ENCODE measurements at regions not wholly inside any gene's neighbourhood (a gene's known extent, or its start where the extent isn't known, plus 50 kb on each side); places are given as distances from the start of the nearest gene placed in this dataset.

- H3K4me3 ChIP-seq: no peak overlapping the region
- 33% methylated on average over 10 of the region's 10 CpGs for WGBS (ENCODE audit: low lambda C conversion rate, missing lambda C conversion rate)
- DNase-seq (ENCODE audit: low spot score): peak; percentile 20
- no peak overlapping the region for H2AFZ ChIP-seq
- H3K36me3 ChIP-seq (replicated peaks; ENCODE audit: insufficient read depth, low read depth): no peaks in the 10 kb centered on the region
- H3K27ac ChIP-seq: no peak overlapping the region
- H3K27me3 ChIP-seq: peaks cover 7% of the 10 kb centered on the region
- no peak overlapping the region for H3K4me2 ChIP-seq
- TF ChIP-seq EZH2phosphoT487 (IDR thresholded peaks at IDR 0.05; ENCODE audit: low read depth, severe bottlenecking, unreplicated experiment): no peak
- no peak for TF ChIP-seq EZH2 (IDR thresholded peaks at IDR 0.05; ENCODE audit: borderline replicate concordance)
- TF ChIP-seq, protein P1, sequence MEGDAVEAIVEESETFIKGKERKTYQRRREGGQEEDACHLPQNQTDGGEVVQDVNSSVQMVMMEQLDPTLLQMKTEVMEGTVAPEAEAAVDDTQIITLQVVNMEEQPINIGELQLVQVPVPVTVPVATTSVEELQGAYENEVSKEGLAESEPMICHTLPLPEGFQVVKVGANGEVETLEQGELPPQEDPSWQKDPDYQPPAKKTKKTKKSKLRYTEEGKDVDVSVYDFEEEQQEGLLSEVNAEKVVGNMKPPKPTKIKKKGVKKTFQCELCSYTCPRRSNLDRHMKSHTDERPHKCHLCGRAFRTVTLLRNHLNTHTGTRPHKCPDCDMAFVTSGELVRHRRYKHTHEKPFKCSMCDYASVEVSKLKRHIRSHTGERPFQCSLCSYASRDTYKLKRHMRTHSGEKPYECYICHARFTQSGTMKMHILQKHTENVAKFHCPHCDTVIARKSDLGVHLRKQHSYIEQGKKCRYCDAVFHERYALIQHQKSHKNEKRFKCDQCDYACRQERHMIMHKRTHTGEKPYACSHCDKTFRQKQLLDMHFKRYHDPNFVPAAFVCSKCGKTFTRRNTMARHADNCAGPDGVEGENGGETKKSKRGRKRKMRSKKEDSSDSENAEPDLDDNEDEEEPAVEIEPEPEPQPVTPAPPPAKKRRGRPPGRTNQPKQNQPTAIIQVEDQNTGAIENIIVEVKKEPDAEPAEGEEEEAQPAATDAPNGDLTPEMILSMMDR (IDR thresholded peaks at IDR 0.05; ENCODE audit: poor library complexity): peak; percentile 9
- no peaks in the 10 kb centered on the region for H3K79me2 ChIP-seq
- no peaks in the 10 kb centered on the region for H4K20me1 ChIP-seq (ENCODE audit: insufficient read depth, poor library complexity, severe bottlenecking)
- no peaks in the 10 kb centered on the region for H3K9me3 ChIP-seq (ENCODE audit: low read depth)
- H3K9me2 ChIP-seq (replicated peaks; ENCODE audit: insufficient read depth): no peaks in the 10 kb centered on the region
- H3K4me1 ChIP-seq (ENCODE audit: insufficient read depth): no peaks in the 10 kb centered on the region
These were observed 234.4 kb upstream of the FOXD3 start for GRCh38 chr1:63087966-63088365.

- TF ChIP-seq EZH2phosphoT487 (IDR thresholded peaks at IDR 0.05; ENCODE audit: low read depth, severe bottlenecking, unreplicated experiment): no peak
- TF ChIP-seq, protein P1 (IDR thresholded peaks at IDR 0.05; ENCODE audit: poor library complexity): no peak
- TF ChIP-seq EZH2 (IDR thresholded peaks at IDR 0.05; ENCODE audit: borderline replicate concordance): no peak
- no peaks in the 10 kb centered on the region for H3K79me2 ChIP-seq
- no peaks in the 10 kb centered on the region for H3K9me3 ChIP-seq (ENCODE audit: low read depth)
- peaks cover 2% of the 10 kb centered on the region for H3K27me3 ChIP-seq
- WGBS (ENCODE audit: low lambda C conversion rate, missing lambda C conversion rate): 43% methylated on average over 2 of the region's 2 CpGs
- H3K27ac ChIP-seq: no peak overlapping the region
- no peak overlapping the region for H3K4me2 ChIP-seq
- no peak overlapping the region for H3K4me3 ChIP-seq
- H4K20me1 ChIP-seq (ENCODE audit: insufficient read depth, poor library complexity, severe bottlenecking): no peaks in the 10 kb centered on the region
- no peaks in the 10 kb centered on the region for H3K9me2 ChIP-seq (replicated peaks; ENCODE audit: insufficient read depth)
- H2AFZ ChIP-seq: no peak overlapping the region
- DNase-seq (ENCODE audit: low spot score): no peak
- H3K4me1 ChIP-seq (ENCODE audit: insufficient read depth): no peaks in the 10 kb centered on the region
- H3K36me3 ChIP-seq (replicated peaks; ENCODE audit: insufficient read depth, low read depth): no peaks in the 10 kb centered on the region
These were observed 223.2 kb upstream of the FOXD3 start for GRCh38 chr1:63099188-63099587.

DNA sequence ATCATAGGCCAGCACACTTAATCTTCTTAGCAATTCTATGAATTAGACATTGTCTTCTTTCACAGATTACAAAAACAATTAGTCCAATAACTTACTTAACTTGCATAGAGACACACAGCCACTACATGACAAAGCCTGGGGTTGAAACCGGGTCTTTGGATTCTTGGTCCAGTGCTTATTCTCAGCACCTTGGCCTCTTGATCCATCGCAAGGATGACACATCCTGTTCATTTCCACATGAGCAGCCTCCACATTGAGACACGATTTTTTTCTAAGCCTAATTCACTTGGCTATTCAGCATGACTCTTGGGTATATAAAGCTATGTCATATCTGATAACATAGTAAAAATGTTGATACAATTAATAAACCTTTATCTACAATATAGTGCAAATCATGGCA is 221.0 kb upstream of the FOXD3 start:
- Histone ChIP-seq H4K20me1 (ENCODE audit: insufficient read depth, poor library complexity, severe bottlenecking) (no peaks in the 10 kb centered on the region), H3K9me3 (ENCODE audit: low read depth) (no peaks in the 10 kb centered on the region), H3K4me1 (ENCODE audit: insufficient read depth) (no peaks in the 10 kb centered on the region), H3K4me2 (no peak overlapping the region), H3K27ac (no peak overlapping the region), H3K36me3 (replicated peaks; ENCODE audit: insufficient read depth, low read depth) (no peaks in the 10 kb centered on the region), H3K4me3 (no peak overlapping the region), H3K27me3 (peaks cover 3% of the 10 kb centered on the region), H3K79me2 (no peaks in the 10 kb centered on the region), H3K9me2 (replicated peaks; ENCODE audit: insufficient read depth) (no peaks in the 10 kb centered on the region), H2AFZ (no peak overlapping the region)
- 92% methylated on average over 3 of the region's 3 CpGs for WGBS (ENCODE audit: low lambda C conversion rate, missing lambda C conversion rate)
- no peak for DNase-seq (ENCODE audit: low spot score)
- TF ChIP-seq, protein P1 (IDR thresholded peaks at IDR 0.05; ENCODE audit: poor library complexity): no peak

DNA sequence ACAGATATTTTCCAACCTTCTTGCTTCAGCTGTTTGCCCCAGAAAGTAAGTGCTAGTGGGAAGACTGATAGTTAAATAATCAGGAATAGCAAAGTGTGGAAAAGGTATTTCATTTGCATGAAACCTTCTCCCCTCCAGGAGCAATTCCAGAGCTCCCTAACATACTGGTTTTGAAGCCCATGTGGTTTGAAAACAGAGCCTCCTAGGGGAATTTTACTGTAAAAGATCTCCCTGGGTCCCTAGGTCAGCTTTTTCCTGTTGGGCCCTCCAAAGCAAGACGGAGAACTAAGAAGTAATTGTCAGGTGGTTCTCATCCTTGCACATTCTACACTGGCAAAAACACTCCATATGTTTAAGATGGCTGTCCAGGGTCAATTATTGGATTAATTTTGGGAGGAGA is 218.7 kb upstream of the FOXD3 start:
- WGBS (ENCODE audit: low lambda C conversion rate, missing lambda C conversion rate): 58% methylated on average over 1 of the region's 1 CpG
- H3K27ac ChIP-seq: no peak overlapping the region
- TF ChIP-seq, protein P1 (IDR thresholded peaks at IDR 0.05; ENCODE audit: poor library complexity): no peak
- TF ChIP-seq EZH2 (IDR thresholded peaks at IDR 0.05; ENCODE audit: borderline replicate concordance): no peak
- TF ChIP-seq EZH2phosphoT487 (IDR thresholded peaks at IDR 0.05; ENCODE audit: low read depth, severe bottlenecking, unreplicated experiment): no peak

More for the DNA sequence above, 218.7 kb upstream of the FOXD3 start:
- Histone ChIP-seq H4K20me1 (ENCODE audit: insufficient read depth, poor library complexity, severe bottlenecking) (no peaks in the 10 kb centered on the region), H3K36me3 (replicated peaks; ENCODE audit: insufficient read depth, low read depth) (no peaks in the 10 kb centered on the region), H3K9me3 (ENCODE audit: low read depth) (no peaks in the 10 kb centered on the region), H3K79me2 (no peaks in the 10 kb centered on the region), H3K4me1 (ENCODE audit: insufficient read depth) (no peaks in the 10 kb centered on the region), H3K4me2 (no peak overlapping the region), H2AFZ (no peak overlapping the region), H3K4me3 (no peak overlapping the region), H3K9me2 (replicated peaks; ENCODE audit: insufficient read depth) (no peaks in the 10 kb centered on the region), H3K27me3 (peaks cover 13% of the 10 kb centered on the region)
- no peak for DNase-seq (ENCODE audit: low spot score)
